Mesothelial cell of epicardium (in vitro differentiated cells): ENCODE measurements at regions not wholly inside any gene's neighbourhood (a gene's known extent, or its start where the extent isn't known, plus 50 kb on each side); places are given as distances from the start of the nearest gene placed in this dataset.

Experiments used
- DNase-seq, 2 experiments: peaks; one replicate each; pipeline ENCODE4 v3.0.0; 2021; ENCODE audit warnings: low spot score in 2 of 2; ENCODE audit not compliant: unreplicated experiment in 2 of 2
- H3K27ac Mint-ChIP-seq: 2 replicates; pipeline ENCODE4 v1.8.0; 2021; ENCODE audit warnings: mixed read lengths
- H3K27me3 Mint-ChIP-seq: 2 replicates; pipeline ENCODE4 v1.8.0; 2021; ENCODE audit warnings: low read depth, mixed read lengths
- H3K36me3 Mint-ChIP-seq: 2 replicates; pipeline ENCODE4 v1.8.0; 2021; ENCODE audit warnings: mixed read lengths
- H3K4me1 Mint-ChIP-seq: 2 replicates; pipeline ENCODE4 v1.8.0; 2021; ENCODE audit warnings: mixed read lengths
- H3K4me3 Mint-ChIP-seq: 2 replicates; pipeline ENCODE4 v1.8.0; 2021; ENCODE audit warnings: mild to moderate bottlenecking, moderate library complexity, mixed read lengths
- H3K9me3 Mint-ChIP-seq: 2 replicates; pipeline ENCODE4 v1.8.0; 2021; ENCODE audit warnings: mixed read lengths
- CTCF ChIP-seq: fragments of 200-600 bp; sonication (generic); IDR thresholded peaks from one replicate; pipeline ENCODE4 v1.5.0; 2021; ENCODE audit warnings: antibody characterized with exemption; ENCODE audit not compliant: unreplicated experiment

- Mint-ChIP-seq H3K4me3 (no peak overlapping the region), H3K36me3 (peaks cover 15% of the 10 kb centered on the region), H3K27me3 (no peaks in the 10 kb centered on the region), H3K27ac (no peak overlapping the region), H3K4me1 (peaks cover 5% of the 10 kb centered on the region), H3K9me3 (peaks cover 36% of the 10 kb centered on the region)
- no peak for TF ChIP-seq CTCF
- no peak for DNase-seq
These were observed 79.4 kb downstream of the GTPBP8 start for GRCh38 chr3:113070072-113070640.

GRCh38 chr3:113070681-113071113 is 79.9 kb downstream of the GTPBP8 start:
- Mint-ChIP-seq H3K4me3 (no peak overlapping the region), H3K9me3 (peaks cover 33% of the 10 kb centered on the region), H3K27ac (no peak overlapping the region), H3K27me3 (no peaks in the 10 kb centered on the region), H3K36me3 (peaks cover 12% of the 10 kb centered on the region), H3K4me1 (peaks cover 5% of the 10 kb centered on the region)
- no peak for DNase-seq
- TF ChIP-seq CTCF: no peak

- Mint-ChIP-seq H3K27ac (no peak overlapping the region), H3K4me3 (no peak overlapping the region), H3K9me3 (peaks cover 6% of the 10 kb centered on the region), H3K4me1 (peaks cover 9% of the 10 kb centered on the region), H3K36me3 (peaks cover 2% of the 10 kb centered on the region), H3K27me3 (no peaks in the 10 kb centered on the region)
- DNase-seq: no peak
- no peak for TF ChIP-seq CTCF
These were observed 84.8 kb downstream of the GTPBP8 start for GRCh38 chr3:113075588-113075987.

- no peak for DNase-seq
- no peak for TF ChIP-seq CTCF
- Mint-ChIP-seq H3K4me3 (no peak overlapping the region), H3K9me3 (no peaks in the 10 kb centered on the region), H3K27me3 (no peaks in the 10 kb centered on the region), H3K4me1 (peaks cover 6% of the 10 kb centered on the region), H3K36me3 (no peaks in the 10 kb centered on the region), H3K27ac (no peak overlapping the region)
These were observed 88.6 kb downstream of the GTPBP8 start for GRCh38 chr3:113079218-113079961.

GRCh38 chr3:113084777-113085176 is 94.0 kb downstream of the GTPBP8 start:
- no peak for TF ChIP-seq CTCF
- H3K4me3 Mint-ChIP-seq: no peak overlapping the region
- DNase-seq: no peak
- no peaks in the 10 kb centered on the region for H3K27me3 Mint-ChIP-seq
- peaks cover 46% of the 10 kb centered on the region for H3K4me1 Mint-ChIP-seq
- H3K36me3 Mint-ChIP-seq: no peaks in the 10 kb centered on the region
- peak overlapping the region; percentile 37 for H3K27ac Mint-ChIP-seq
- no peaks in the 10 kb centered on the region for H3K9me3 Mint-ChIP-seq
